ENCODE measurements at regions not wholly inside any gene's neighbourhood (a gene's known extent, or its start where the extent isn't known, plus 50 kb on each side); places are given as distances from the start of the nearest gene placed in this dataset.

GRCh38 chr10:3616880-3617279 lies 168.1 kb downstream of the KLF6 start:
- TF ChIP-seq, protein P1, sequence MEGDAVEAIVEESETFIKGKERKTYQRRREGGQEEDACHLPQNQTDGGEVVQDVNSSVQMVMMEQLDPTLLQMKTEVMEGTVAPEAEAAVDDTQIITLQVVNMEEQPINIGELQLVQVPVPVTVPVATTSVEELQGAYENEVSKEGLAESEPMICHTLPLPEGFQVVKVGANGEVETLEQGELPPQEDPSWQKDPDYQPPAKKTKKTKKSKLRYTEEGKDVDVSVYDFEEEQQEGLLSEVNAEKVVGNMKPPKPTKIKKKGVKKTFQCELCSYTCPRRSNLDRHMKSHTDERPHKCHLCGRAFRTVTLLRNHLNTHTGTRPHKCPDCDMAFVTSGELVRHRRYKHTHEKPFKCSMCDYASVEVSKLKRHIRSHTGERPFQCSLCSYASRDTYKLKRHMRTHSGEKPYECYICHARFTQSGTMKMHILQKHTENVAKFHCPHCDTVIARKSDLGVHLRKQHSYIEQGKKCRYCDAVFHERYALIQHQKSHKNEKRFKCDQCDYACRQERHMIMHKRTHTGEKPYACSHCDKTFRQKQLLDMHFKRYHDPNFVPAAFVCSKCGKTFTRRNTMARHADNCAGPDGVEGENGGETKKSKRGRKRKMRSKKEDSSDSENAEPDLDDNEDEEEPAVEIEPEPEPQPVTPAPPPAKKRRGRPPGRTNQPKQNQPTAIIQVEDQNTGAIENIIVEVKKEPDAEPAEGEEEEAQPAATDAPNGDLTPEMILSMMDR (IDR thresholded peaks at IDR 0.05): no peak
- no peak for TF ChIP-seq EP300 (IDR thresholded peaks at IDR 0.05)
- no peak for TF ChIP-seq POLR2A (IDR thresholded peaks at IDR 0.05)
